PFSK-1 (cell line): ENCODE measurements at regions not wholly inside any gene's neighbourhood (a gene's known extent, or its start where the extent isn't known, plus 50 kb on each side); places are given as distances from the start of the nearest gene placed in this dataset.

Experiments used
- FOXP2 ChIP-seq: optimal IDR thresholded peaks from 2 replicates; pipeline ENCODE3; 2011; ENCODE audit warnings: borderline replicate concordance, control low read depth, inconsistent platforms; ENCODE audit not compliant: insufficient read depth; ENCODE audit errors: extremely low read length, extremely low read depth
- POLR2AphosphoS5 ChIP-seq: IDR thresholded peaks from 2 replicates; pipeline ENCODE4 v1.6.1; 2012; ENCODE audit warnings: low read depth, mild to moderate bottlenecking, control low read depth, low read length, moderate library complexity
- SIN3A ChIP-seq: IDR thresholded peaks from 2 replicates; pipeline ENCODE4 v1.6.1; 2012; ENCODE audit warnings: mild to moderate bottlenecking, low read length, moderate library complexity, borderline replicate concordance; ENCODE audit not compliant: insufficient read depth
- TAF1 ChIP-seq: IDR thresholded peaks from 2 replicates; pipeline ENCODE4 v1.6.1; 2012; ENCODE audit warnings: low read length, control low read depth, borderline replicate concordance; ENCODE audit not compliant: insufficient read depth
- TF ChIP-seq, protein P1 (sequence below), 2 experiments: IDR thresholded peaks; 2 replicates each; pipeline versions ENCODE4 v1.6.1 to v1.8.0; 2011 to 2012; ENCODE audit warnings: low read depth in 2 of 2, low read length in 2 of 2, control low read depth in 1 of 2, inconsistent platforms in 1 of 2, mild to moderate bottlenecking in 1 of 2, moderate library complexity in 1 of 2; ENCODE audit not compliant: insufficient read depth in 1 of 2

- TF ChIP-seq FOXP2 (no peak), TAF1 (no peak), POLR2AphosphoS5 (no peak), SIN3A (no peak)
- TF ChIP-seq, protein P1, sequence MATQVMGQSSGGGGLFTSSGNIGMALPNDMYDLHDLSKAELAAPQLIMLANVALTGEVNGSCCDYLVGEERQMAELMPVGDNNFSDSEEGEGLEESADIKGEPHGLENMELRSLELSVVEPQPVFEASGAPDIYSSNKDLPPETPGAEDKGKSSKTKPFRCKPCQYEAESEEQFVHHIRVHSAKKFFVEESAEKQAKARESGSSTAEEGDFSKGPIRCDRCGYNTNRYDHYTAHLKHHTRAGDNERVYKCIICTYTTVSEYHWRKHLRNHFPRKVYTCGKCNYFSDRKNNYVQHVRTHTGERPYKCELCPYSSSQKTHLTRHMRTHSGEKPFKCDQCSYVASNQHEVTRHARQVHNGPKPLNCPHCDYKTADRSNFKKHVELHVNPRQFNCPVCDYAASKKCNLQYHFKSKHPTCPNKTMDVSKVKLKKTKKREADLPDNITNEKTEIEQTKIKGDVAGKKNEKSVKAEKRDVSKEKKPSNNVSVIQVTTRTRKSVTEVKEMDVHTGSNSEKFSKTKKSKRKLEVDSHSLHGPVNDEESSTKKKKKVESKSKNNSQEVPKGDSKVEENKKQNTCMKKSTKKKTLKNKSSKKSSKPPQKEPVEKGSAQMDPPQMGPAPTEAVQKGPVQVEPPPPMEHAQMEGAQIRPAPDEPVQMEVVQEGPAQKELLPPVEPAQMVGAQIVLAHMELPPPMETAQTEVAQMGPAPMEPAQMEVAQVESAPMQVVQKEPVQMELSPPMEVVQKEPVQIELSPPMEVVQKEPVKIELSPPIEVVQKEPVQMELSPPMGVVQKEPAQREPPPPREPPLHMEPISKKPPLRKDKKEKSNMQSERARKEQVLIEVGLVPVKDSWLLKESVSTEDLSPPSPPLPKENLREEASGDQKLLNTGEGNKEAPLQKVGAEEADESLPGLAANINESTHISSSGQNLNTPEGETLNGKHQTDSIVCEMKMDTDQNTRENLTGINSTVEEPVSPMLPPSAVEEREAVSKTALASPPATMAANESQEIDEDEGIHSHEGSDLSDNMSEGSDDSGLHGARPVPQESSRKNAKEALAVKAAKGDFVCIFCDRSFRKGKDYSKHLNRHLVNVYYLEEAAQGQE (IDR thresholded peaks at IDR 0.05; ENCODE audit: insufficient read depth in 1 of 2, low read depth in 2 of 2, low read length in 2 of 2), result no peak
Observed at GRCh38 chr4:66927937-66928336, 617.4 kb downstream of the CENPC start.

DNA sequence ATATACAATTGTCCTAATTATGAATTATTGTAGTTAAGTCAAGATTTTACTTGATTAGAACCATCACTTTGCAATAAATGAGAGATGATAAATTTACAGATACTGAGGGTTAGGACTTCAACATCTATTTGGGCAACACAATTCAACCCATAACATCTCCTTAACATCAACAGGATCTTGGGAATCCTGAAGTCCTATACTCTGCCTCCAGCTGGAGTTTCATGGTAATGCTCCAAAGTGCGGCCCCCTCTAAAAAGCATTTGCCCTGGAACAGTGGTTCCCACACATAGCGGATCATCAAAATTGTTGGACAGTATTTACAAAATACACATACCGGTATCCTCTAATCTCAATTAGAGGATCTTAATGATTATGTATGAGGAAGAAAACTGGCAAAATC, 618.6 kb downstream of the CENPC start:
- TF ChIP-seq POLR2AphosphoS5 (no peak), SIN3A (no peak), FOXP2 (no peak), TAF1 (no peak)
- TF ChIP-seq, protein P1 (IDR thresholded peaks at IDR 0.05; ENCODE audit: insufficient read depth in 1 of 2, low read depth in 2 of 2, low read length in 2 of 2), result no peak

GRCh38 chr4:66923081-66923865, 622.0 kb downstream of the CENPC start:
- TF ChIP-seq, protein P1 (IDR thresholded peaks at IDR 0.05; ENCODE audit: insufficient read depth in 1 of 2, low read depth in 2 of 2, low read length in 2 of 2), result no peak
- TF ChIP-seq SIN3A (no peak), TAF1 (no peak), FOXP2 (no peak), POLR2AphosphoS5 (no peak)

DNA sequence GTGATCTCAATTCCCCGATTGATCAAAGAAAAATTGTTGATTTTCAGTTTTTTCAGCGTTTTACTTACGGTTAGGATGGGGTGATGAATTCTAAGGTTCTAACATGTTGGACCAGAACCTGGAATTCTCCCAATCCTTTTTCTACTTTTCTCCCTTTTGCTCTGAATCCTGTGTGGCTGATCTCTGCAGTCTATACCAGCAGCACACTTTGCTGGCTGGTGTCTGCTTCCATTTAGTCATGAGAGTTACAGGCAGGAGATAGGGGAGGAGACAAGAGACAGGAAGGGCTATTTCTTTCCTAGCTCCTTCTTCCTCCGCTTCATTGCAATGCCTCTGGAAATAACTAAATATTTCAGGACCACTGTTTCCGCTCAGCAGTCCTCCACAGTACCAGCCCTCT, 623.9 kb downstream of the CENPC start:
- TF ChIP-seq POLR2AphosphoS5 (peak; percentile 51; the same call in 1 of the 2 replicates), FOXP2 (no peak)

DNA sequence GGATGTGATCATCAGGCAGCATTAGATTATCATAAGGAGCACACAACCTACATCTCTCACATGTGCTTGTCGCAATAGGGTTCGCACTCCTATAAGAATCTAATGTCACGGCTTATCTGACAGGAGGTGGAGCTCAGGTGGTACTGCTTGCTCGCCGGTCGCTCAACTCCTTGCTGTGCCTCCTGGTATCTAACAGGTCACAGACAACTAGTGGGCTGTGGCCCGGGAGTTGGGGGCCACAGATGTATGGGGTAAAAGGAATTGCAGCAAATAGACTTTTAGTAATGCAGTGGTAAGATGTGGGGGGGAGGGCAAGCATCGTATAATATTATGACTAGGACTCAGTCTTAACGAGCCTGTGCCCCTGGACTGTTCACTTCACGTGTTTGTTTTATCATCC, 624.8 kb downstream of the CENPC start:
- TF ChIP-seq SIN3A, result no peak
- TF ChIP-seq POLR2AphosphoS5, result no peak
- no peak for TF ChIP-seq TAF1

DNA sequence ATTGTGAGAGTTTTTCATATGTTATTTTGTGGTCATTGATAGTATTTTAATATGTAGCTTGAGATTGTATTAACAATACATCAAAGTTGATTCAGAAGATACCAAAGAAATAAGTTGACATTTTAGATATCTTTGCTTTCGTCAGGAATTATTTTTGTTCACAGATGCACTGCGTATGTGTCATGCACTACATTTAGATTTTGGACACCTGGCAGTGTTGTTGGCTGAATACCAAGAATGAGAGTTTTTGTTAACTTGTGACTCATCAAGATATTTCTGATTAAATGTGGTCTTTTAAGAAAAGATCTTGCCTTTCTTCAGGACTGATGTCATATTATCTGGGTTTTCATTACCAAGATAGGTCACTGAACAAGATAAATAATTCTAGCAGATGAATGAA, 633.4 kb downstream of the CENPC start:
- no peak for TF ChIP-seq SIN3A
- TF ChIP-seq FOXP2, result no peak
- TF ChIP-seq TAF1, result no peak
- TF ChIP-seq, protein P1 (IDR thresholded peaks at IDR 0.05; ENCODE audit: insufficient read depth in 1 of 2, low read depth in 2 of 2, low read length in 2 of 2), result no peak
- no peak for TF ChIP-seq POLR2AphosphoS5
